AG09319 (cell line): ENCODE measurements at regions not wholly inside any gene's neighbourhood (a gene's known extent, or its start where the extent isn't known, plus 50 kb on each side); places are given as distances from the start of the nearest gene placed in this dataset.

Source experiments
- DNase-seq: peaks from one replicate; pipeline ENCODE4 v3.0.0-alpha.2; 2010; ENCODE audit warnings: low read depth; ENCODE audit errors: extremely low read depth
- TF ChIP-seq, protein P1 (sequence below): IDR thresholded peaks from 2 replicates; pipeline ENCODE4 v1.5.1; 2011; ENCODE audit warnings: low read depth, mild to moderate bottlenecking, inconsistent platforms, low read length, moderate library complexity

GRCh38 chr2:129239141-129239540 lies 740.3 kb upstream of the RAB6C start:
- TF ChIP-seq, protein P1, sequence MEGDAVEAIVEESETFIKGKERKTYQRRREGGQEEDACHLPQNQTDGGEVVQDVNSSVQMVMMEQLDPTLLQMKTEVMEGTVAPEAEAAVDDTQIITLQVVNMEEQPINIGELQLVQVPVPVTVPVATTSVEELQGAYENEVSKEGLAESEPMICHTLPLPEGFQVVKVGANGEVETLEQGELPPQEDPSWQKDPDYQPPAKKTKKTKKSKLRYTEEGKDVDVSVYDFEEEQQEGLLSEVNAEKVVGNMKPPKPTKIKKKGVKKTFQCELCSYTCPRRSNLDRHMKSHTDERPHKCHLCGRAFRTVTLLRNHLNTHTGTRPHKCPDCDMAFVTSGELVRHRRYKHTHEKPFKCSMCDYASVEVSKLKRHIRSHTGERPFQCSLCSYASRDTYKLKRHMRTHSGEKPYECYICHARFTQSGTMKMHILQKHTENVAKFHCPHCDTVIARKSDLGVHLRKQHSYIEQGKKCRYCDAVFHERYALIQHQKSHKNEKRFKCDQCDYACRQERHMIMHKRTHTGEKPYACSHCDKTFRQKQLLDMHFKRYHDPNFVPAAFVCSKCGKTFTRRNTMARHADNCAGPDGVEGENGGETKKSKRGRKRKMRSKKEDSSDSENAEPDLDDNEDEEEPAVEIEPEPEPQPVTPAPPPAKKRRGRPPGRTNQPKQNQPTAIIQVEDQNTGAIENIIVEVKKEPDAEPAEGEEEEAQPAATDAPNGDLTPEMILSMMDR = no peak
- DNase-seq = no peak

GRCh38 chr2:129240061-129240460 lies 739.4 kb upstream of the RAB6C start:
- TF ChIP-seq, protein P1 = no peak

DNA sequence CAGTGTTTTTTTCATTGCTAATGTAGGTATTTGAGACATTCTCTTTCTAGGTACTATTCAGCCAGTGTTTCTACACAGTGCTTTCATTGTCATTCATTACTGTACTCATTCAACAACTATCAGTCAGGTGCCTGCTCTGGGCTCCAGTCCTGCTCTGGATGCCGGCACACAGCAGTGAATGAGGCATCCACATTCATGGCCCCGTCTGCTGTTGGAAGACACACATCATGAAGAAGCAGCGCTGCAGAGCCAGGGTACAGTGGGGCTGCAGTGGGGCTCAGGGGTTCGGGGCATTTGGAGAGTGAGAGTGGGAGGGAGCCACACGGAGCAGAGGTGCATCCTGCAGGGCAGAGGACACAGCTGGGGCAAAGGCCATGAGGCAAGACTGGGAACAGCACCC lies 737.2 kb upstream of the RAB6C start:
- no peak for DNase-seq
- TF ChIP-seq, protein P1 = no peak

More at GRCh38 chr2:129240061-129240460, 739.4 kb upstream of the RAB6C start:
- no peak for DNase-seq

- TF ChIP-seq, protein P1 = no peak
- DNase-seq = no peak
Measured at GRCh38 chr2:129247751-129248150, 731.7 kb upstream of the RAB6C start.

DNA sequence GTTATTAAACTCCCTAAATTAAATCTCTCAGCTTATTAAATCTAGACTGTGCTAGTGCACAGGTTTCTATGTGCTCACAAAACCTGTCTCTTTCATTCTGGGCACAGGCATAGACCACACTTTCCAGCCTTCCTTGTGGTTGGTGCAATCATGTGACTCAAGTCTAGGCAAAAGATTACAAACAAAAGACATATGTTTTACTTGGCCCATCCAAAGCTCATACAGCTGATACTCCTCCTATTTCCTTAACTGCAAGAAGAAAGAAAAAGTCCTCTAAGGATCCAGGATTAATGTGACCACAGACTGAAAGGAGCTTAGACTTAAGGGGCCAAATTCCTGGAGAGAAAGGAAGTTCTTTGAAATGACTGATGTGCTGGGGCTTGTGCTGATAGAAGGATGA lies 731.3 kb upstream of the RAB6C start:
- DNase-seq = no peak
- TF ChIP-seq, protein P1 = no peak

DNA sequence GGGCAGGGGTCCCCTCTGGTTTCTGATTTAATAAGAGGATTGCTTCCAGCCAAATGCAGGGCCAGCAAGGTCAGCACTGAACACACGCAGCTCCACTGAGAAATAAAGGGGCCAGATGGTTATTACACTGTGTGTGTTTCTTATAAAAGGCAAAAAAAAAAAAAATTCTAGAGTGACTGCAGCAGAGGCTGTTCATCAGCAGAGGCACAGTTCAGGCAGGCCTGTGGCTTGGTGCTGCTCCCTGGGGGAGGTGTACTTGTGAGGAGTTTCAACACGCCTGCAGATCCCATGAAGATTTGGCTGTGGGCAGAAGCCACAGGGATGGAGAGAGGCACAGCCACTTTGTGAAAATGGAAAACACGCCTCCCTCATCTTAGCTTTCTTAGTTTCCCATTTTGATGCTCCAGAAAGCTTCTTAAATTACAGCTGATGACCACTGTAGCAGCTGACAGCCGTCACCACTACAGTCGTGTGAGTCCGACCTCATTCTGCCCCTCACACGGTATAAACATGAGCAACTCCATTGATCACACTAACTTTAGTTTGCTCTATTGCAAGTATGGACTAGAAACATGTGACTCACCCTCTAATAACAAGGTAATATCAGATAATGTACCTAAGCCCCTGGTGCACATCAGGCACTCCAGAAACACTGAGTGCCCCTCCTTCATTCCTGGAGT lies 726.5 kb upstream of the RAB6C start:
- DNase-seq = no peak
- TF ChIP-seq, protein P1 = no peak

DNA sequence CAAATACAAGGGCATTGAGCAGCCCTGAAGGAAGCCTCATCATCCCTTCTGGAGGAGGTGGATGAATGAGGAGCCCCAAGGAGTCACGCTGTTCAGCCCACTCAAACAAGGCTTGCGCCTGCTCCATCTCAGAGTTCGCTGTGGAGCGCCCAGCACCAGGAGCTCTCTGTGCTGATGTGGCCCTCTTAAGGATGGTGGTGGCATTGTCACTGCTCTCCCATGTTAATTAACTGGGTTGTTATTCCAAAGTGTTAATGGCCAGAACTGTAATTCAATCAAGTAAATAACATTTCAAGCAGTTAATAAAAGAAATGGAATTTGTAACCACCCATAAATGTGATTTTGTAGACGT lies 726.0 kb upstream of the RAB6C start:
- TF ChIP-seq, protein P1 = no peak
- DNase-seq = no peak
